Adrenal gland (tissue), 9 donors: ENCODE measurements at regions not wholly inside any gene's neighbourhood (a gene's known extent, or its start where the extent isn't known, plus 50 kb on each side); places are given as distances from the start of the nearest gene placed in this dataset.

Source experiments
- DNase-seq, 7 donors: peaks; one replicate each; pipeline ENCODE4 v3.0.0-alpha.2; 2019 to 2020
- H3K27ac ChIP-seq, 5 donors: fragments of 200-600 bp; sonication (generic) in 4 of 5; 1 replicate in 3 of 5; 2 replicates in 2 of 5; pipeline versions ENCODE4 v1.5.1 to v1.8.0; 2016 to 2020; ENCODE audit warnings: mild to moderate bottlenecking in 1 of 5
- H3K27me3 ChIP-seq: fragments of 200-600 bp; 2 replicates; pipeline ENCODE4 v1.8.0; 2021
- H3K36me3 ChIP-seq, 2 donors: fragments of 200-600 bp; replicated peaks in 1 of 2; 1 replicate in 1 of 2; 2 replicates in 1 of 2; pipeline versions ENCODE4 v1.5.1 to v1.8.0; 2018 to 2022
- H3K4me1 ChIP-seq, 2 donors: fragments of 200-600 bp; replicated peaks in 1 of 2; 1 replicate in 1 of 2; 2 replicates in 1 of 2; pipeline versions ENCODE4 v1.5.1 to v1.8.0; 2018 to 2021
- H3K4me3 ChIP-seq, 4 donors: fragments of 200-600 bp; sonication (generic) in 3 of 4; one replicate each; pipeline ENCODE4 v1.5.1; 2016 to 2018
- H3K9me3 ChIP-seq, 3 donors: fragments of 200-600 bp; sonication (generic) in 1 of 3; replicated peaks in 1 of 3; 1 replicate in 2 of 3; 2 replicates in 1 of 3; pipeline versions ENCODE4 v1.5.1 to v1.8.0; 2016 to 2021
- POLR2A ChIP-seq, 2 donors: fragments of 450-650 bp; IDR thresholded peaks; one replicate each; pipeline ENCODE4 v1.6.1; 2017; ENCODE audit warnings: antibody characterized with exemption in 2 of 2, mild to moderate bottlenecking in 2 of 2, moderate library complexity in 1 of 2
- WGBS, 4 donors: extraction: QIAGEN DNeasy Blood & Tissue Kit in 2 of 4; methylation state at CpG; one replicate each; pipeline versions ENCODE4 v1.1.5 to v1.1.7; 2013 to 2017; 5-methylcytosine and 5-hydroxymethylcytosine counted together
- intact Hi-C, 2 donors: fragments of 100-400 bp; cut with DNase I; formaldehyde crosslinking; loops; one replicate each; pipeline versions ENCODE4 v1.14.1 to v1.15.0; 2022 to 2023
- TF ChIP-seq, protein P1 (sequence below), 6 experiments: fragments of 450-650 bp in 4 of 6; fragments of 200-600 bp in 2 of 6; sonication (generic) in 1 of 6; IDR thresholded peaks; 1 replicate in 5 of 6; 2 replicates in 1 of 6; pipeline versions ENCODE4 v1.5.1 to v1.8.0; 2016 to 2021; ENCODE audit warnings: antibody characterized with exemption in 6 of 6, mild to moderate bottlenecking in 2 of 6, moderate library complexity in 1 of 6
- donor health status: healthy with polysubstance abuse.
- donor health status: Bipolar disorder and iron deficiency.
- donor health status: DM: yes; HTN: yes; CAD: no.
- donor health status: DM: no; HTN: no; CAD: no.
- donor health status: DM: no; HTN: no; CAD: no.

- H3K4me1 ChIP-seq = no peaks in the 10 kb centered on the region
- no peaks in the 10 kb centered on the region for H3K27me3 ChIP-seq
- intact Hi-C loops = no loop called here
- H3K36me3 ChIP-seq = no peaks in the 10 kb centered on the region
- WGBS, 4 donors = 82 to 90% (median 88%) methylated on average over 5 of the region's 5 CpGs
- DNase-seq = no peak
- no peak overlapping the region for H3K27ac ChIP-seq
- no peaks in the 10 kb centered on the region for H3K9me3 ChIP-seq
- no peak overlapping the region for H3K4me3 ChIP-seq
- TF ChIP-seq POLR2A (IDR thresholded peaks at IDR 0.05) = no peak
- TF ChIP-seq, protein P1, sequence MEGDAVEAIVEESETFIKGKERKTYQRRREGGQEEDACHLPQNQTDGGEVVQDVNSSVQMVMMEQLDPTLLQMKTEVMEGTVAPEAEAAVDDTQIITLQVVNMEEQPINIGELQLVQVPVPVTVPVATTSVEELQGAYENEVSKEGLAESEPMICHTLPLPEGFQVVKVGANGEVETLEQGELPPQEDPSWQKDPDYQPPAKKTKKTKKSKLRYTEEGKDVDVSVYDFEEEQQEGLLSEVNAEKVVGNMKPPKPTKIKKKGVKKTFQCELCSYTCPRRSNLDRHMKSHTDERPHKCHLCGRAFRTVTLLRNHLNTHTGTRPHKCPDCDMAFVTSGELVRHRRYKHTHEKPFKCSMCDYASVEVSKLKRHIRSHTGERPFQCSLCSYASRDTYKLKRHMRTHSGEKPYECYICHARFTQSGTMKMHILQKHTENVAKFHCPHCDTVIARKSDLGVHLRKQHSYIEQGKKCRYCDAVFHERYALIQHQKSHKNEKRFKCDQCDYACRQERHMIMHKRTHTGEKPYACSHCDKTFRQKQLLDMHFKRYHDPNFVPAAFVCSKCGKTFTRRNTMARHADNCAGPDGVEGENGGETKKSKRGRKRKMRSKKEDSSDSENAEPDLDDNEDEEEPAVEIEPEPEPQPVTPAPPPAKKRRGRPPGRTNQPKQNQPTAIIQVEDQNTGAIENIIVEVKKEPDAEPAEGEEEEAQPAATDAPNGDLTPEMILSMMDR (IDR thresholded peaks at IDR 0.05) = no peak
Measured at GRCh38 chr10:120018695-120019094, 126.2 kb downstream of the SEC23IP start.

DNA sequence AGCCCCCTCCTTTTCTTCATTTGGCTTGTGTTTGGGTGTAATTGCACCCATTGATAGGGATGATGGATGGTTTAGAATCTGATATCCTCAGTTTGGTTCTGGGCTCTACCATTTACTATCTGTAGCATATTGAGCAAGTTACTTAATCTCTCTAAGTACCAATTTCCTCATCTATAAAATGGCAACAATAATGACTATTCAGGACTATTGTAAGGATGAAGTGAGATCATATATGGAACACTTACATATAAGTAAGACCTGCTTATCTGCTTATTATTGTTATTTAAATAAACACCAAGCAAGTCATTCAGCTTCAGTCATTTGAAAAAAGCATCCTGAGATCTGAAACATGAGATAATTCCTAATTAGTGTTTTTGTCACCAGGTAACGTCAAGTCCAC lies 127.0 kb downstream of the SEC23IP start:
- Histone ChIP-seq H3K36me3 (no peaks in the 10 kb centered on the region), H3K4me3 (no peak overlapping the region), H3K27me3 (no peaks in the 10 kb centered on the region), H3K27ac (no peak overlapping the region), H3K4me1 (no peaks in the 10 kb centered on the region), H3K9me3 (no peaks in the 10 kb centered on the region)
- intact Hi-C loops = no loop called here
- 49 to 78% (median 53%) methylated on average over 1 of the region's 1 CpG for WGBS, 4 donors
- TF ChIP-seq, protein P1 (IDR thresholded peaks at IDR 0.05) = no peak
- no peak for TF ChIP-seq POLR2A (IDR thresholded peaks at IDR 0.05)
- no peak for DNase-seq

- intact Hi-C loops = no loop called here
- H3K9me3 ChIP-seq = no peaks in the 10 kb centered on the region
- TF ChIP-seq, protein P1 (IDR thresholded peaks at IDR 0.05) = no peak
- no peak for TF ChIP-seq POLR2A (IDR thresholded peaks at IDR 0.05)
- H3K27ac ChIP-seq = no peak overlapping the region
- no peak for DNase-seq
- no peaks in the 10 kb centered on the region for H3K36me3 ChIP-seq
- 59 to 74% (median 67%) methylated on average over 5 to 7 of the region's 7 CpGs for WGBS, 4 donors
- no peak overlapping the region for H3K4me3 ChIP-seq
- H3K27me3 ChIP-seq = no peaks in the 10 kb centered on the region
- no peaks in the 10 kb centered on the region for H3K4me1 ChIP-seq
Measured at GRCh38 chr10:120022357-120022756, 129.8 kb downstream of the SEC23IP start.

DNA sequence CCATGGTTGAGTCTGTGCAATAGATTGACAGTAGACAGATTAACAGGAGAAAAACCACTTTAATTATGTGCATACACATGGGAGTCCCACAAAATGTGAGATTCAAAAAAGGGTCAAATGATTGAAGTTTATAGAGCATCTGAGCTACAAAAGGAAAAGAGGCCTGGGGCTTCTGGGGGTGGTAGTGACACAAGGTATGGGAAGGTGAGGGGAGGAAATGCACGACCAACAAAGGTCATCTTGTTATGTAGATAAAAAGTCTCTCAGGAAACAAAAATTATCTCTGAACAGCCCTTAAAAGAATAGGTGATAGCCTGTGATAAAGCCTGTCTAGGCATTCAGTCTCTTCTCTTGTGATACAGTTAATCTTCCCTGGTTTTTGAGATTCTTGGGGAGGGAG lies 141.7 kb downstream of the SEC23IP start:
- no peak for DNase-seq
- H3K27ac ChIP-seq = no peak overlapping the region
- TF ChIP-seq, protein P1 (IDR thresholded peaks at IDR 0.05) = no peak
- TF ChIP-seq POLR2A (IDR thresholded peaks at IDR 0.05) = no peak
- no peaks in the 10 kb centered on the region for H3K9me3 ChIP-seq
- H3K36me3 ChIP-seq = no peaks in the 10 kb centered on the region
- no peak overlapping the region for H3K4me3 ChIP-seq
- H3K4me1 ChIP-seq = no peaks in the 10 kb centered on the region
- WGBS, 4 donors = 70 to 88% (median 78%) methylated on average over 1 of the region's 1 CpG
- intact Hi-C loops = no loop called here
- no peaks in the 10 kb centered on the region for H3K27me3 ChIP-seq
